Bronchial epithelial cell (primary cell): ENCODE measurements at regions not wholly inside any gene's neighbourhood (a gene's known extent, or its start where the extent isn't known, plus 50 kb on each side); places are given as distances from the start of the nearest gene placed in this dataset.

Experiments
- DNase-seq: peaks from one replicate; pipeline ENCODE4 v3.0.0-alpha.2; 2010; ENCODE audit warnings: low read depth
- FAIRE-seq: peaks from 2 replicates; lab custom pipeline; 2011; peaks lifted over from hg19 to GRCh38; lab: Jason Lieb, UNC
- H3K27me3 ChIP-seq: 2 replicates; pipeline ENCODE4 v1.5.1; 2011; ENCODE audit warnings: low read length; ENCODE audit not compliant: control insufficient read depth, insufficient read depth
- H3K36me3 ChIP-seq: 2 replicates; pipeline ENCODE4 v1.5.1; 2011; ENCODE audit warnings: low read length; ENCODE audit not compliant: control insufficient read depth, insufficient read depth
- H3K4me3 ChIP-seq: 2 replicates; pipeline ENCODE4 v1.5.1; 2011; ENCODE audit warnings: mild to moderate bottlenecking, low read depth, low read length, control low read depth
- TF ChIP-seq, protein P1 (sequence below): IDR thresholded peaks from 2 replicates; pipeline ENCODE4 v1.5.1; 2011; ENCODE audit warnings: mild to moderate bottlenecking, moderate library complexity, low read length, control low read depth, inconsistent platforms; ENCODE audit not compliant: insufficient read depth, severe bottlenecking

DNA sequence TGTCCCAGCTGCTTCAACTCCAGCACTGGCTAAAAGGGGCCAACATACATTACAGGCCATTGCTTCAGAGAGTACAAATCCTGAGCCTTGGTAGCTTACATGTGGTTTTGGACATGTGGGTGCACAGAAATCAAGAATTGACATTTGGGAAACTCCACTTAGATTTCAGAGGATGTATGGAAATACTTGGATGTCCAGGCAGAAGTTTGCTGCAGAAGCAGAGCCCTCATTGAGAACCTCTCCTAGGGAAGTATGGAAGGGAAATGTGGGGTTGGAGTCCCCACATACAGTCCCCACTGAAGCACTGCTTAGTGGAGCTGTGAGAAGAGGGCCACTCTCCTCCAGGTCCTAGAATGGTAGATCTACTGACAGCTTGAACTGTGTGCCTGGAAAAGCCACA lies 218.0 kb upstream of the CWC22 start:
- H3K4me3 ChIP-seq = no peak overlapping the region
- FAIRE-seq = no peak
- TF ChIP-seq, protein P1, sequence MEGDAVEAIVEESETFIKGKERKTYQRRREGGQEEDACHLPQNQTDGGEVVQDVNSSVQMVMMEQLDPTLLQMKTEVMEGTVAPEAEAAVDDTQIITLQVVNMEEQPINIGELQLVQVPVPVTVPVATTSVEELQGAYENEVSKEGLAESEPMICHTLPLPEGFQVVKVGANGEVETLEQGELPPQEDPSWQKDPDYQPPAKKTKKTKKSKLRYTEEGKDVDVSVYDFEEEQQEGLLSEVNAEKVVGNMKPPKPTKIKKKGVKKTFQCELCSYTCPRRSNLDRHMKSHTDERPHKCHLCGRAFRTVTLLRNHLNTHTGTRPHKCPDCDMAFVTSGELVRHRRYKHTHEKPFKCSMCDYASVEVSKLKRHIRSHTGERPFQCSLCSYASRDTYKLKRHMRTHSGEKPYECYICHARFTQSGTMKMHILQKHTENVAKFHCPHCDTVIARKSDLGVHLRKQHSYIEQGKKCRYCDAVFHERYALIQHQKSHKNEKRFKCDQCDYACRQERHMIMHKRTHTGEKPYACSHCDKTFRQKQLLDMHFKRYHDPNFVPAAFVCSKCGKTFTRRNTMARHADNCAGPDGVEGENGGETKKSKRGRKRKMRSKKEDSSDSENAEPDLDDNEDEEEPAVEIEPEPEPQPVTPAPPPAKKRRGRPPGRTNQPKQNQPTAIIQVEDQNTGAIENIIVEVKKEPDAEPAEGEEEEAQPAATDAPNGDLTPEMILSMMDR = no peak

DNA sequence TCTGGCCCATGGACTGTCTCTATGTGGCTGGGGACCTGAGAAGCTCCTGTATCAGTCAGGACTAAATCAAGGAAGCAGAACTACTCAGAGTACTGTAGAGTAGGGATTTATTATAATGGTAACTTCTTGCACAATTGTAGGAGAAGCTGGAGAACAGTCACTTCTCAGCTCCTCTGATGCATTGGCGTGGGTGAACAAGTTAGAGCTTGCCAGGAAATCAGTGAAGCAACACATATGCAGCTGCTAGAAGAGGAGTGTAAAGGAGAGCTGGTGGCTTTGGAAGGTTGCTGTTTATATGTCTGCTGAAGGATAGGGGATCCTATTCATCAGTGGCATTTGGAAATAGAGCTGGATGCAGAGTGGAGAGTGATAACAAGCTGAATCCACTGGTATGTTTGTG lies 215.5 kb upstream of the CWC22 start:
- TF ChIP-seq, protein P1 = no peak
- Histone ChIP-seq H3K4me3 (no peak overlapping the region), H3K27me3 (no peaks in the 10 kb centered on the region), H3K36me3 (no peaks in the 10 kb centered on the region)
- DNase-seq (peak; percentile 98), FAIRE-seq (no peak)

More for the DNA sequence above, 218.0 kb upstream of the CWC22 start:
- no peak for DNase-seq
- no peaks in the 10 kb centered on the region for H3K36me3 ChIP-seq
- no peaks in the 10 kb centered on the region for H3K27me3 ChIP-seq

DNA sequence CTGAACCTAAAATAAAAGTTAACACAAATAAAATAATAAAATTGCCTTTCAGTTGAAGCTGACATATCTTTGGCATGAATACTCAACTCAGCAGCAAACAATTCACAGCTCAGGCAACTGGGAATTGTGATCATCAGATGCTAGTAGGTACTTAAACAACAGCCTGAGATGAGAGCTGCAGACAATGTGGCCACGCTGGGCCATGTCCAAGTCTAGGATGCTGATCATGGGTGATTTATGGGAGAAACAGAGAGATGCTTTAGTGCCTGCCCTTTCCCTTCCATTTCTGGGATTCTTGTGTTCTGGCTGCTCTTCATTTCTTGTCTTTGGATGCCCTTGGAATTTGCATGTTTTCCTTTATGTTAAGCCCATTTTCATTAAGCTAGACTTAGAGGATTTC lies 212.4 kb upstream of the CWC22 start:
- TF ChIP-seq, protein P1 = no peak
- no peaks in the 10 kb centered on the region for H3K27me3 ChIP-seq
- no peak for DNase-seq
- no peaks in the 10 kb centered on the region for H3K36me3 ChIP-seq
- FAIRE-seq = no peak
- H3K4me3 ChIP-seq = no peak overlapping the region

DNA sequence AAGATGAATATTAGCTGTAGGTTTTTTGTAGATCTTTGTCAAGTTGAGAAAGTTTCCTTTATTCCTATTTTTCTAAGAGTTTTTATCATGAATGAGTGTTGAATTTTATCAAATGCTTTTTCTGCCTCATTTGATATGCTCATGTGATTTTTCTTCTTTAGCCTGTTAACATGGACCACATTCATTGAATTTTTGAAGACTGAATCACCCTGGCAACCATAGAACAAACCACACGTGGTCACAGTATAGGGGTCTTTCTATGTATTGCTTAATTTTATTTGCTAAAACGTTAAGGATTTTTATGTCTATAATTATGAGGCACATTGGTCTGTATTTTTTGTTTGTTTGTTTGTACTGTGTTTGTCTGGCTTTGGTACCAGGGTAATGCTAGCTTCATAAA lies 201.7 kb upstream of the CWC22 start:
- Histone ChIP-seq H3K36me3 (no peaks in the 10 kb centered on the region), H3K4me3 (no peak overlapping the region), H3K27me3 (no peaks in the 10 kb centered on the region)
- FAIRE-seq = no peak
- TF ChIP-seq, protein P1 = no peak
- peak; percentile 21 for DNase-seq

DNA sequence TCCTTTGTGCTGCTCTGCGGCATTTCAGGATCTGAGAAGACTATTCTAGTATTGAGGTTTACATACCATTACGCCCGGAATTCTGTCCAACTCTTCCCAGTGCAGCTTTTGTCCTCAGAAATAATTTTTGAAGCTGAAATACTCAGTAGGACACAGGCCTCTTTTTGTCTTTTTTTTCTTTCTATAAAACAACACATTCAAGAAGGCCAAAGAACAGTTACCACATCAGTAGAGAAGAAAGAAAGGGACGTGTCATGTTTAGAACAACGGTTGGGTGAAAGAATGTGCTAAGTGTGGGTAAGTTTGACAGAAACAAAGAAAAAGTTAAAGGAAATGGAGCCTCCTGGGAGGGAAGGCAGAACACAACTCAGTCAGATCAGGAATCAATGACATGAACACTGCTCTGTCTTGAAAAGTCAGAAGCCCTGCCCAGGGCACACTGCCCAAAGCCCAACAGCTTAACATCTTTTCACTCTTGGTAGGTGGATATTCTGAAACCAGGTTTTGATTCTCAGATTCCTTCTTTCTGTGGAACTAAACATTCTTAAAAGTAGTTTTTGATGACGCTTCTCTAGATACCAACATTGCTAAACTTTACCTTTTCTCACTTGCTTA lies 198.6 kb upstream of the CWC22 start:
- TF ChIP-seq, protein P1 = no peak
- no peak for DNase-seq
- Histone ChIP-seq H3K36me3 (no peaks in the 10 kb centered on the region), H3K27me3 (no peaks in the 10 kb centered on the region), H3K4me3 (no peak overlapping the region)
- no peak for FAIRE-seq

DNA sequence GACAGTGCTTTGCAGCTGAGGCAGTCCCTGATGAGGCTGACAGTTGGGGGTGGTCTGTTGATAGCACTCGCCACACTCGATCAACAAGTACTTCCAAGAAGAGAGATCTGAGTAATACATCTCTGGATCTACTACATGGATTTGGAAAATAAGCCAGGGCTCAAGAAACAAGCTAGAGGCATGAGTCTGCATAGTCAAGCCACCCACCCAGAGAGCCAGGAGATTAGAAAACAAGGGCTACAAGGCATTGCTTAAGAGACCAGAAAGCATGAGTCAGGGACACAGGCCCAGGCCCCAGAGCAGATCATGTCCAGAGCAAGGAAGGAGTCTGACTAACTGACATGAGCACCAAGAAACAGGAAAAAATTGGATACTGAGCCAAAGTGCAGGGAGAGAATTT lies 196.9 kb upstream of the CWC22 start:
- Histone ChIP-seq H3K36me3 (no peaks in the 10 kb centered on the region), H3K4me3 (no peak overlapping the region), H3K27me3 (no peaks in the 10 kb centered on the region)
- FAIRE-seq (no peak), DNase-seq (peak; percentile 93)
- TF ChIP-seq, protein P1 = no peak
